ENCODE measurements at regions not wholly inside any gene's neighbourhood (a gene's known extent, or its start where the extent isn't known, plus 50 kb on each side); places are given as distances from the start of the nearest gene placed in this dataset.

- Mint-ChIP-seq H3K27ac (ENCODE audit: unreplicated experiment) (no peak overlapping the region), H3K27me3 (ENCODE audit: low read depth) (no peaks in the 10 kb centered on the region), H3K36me3 (ENCODE audit: low read depth) (no peaks in the 10 kb centered on the region), H3K4me1 (ENCODE audit: low read depth) (no peaks in the 10 kb centered on the region), H3K9me3 (ENCODE audit: low read depth) (no peaks in the 10 kb centered on the region), H3K4me3 (ENCODE audit: unreplicated experiment) (no peak overlapping the region)
- no peak for DNase-seq (ENCODE audit: low spot score)
- TF ChIP-seq, protein P1, sequence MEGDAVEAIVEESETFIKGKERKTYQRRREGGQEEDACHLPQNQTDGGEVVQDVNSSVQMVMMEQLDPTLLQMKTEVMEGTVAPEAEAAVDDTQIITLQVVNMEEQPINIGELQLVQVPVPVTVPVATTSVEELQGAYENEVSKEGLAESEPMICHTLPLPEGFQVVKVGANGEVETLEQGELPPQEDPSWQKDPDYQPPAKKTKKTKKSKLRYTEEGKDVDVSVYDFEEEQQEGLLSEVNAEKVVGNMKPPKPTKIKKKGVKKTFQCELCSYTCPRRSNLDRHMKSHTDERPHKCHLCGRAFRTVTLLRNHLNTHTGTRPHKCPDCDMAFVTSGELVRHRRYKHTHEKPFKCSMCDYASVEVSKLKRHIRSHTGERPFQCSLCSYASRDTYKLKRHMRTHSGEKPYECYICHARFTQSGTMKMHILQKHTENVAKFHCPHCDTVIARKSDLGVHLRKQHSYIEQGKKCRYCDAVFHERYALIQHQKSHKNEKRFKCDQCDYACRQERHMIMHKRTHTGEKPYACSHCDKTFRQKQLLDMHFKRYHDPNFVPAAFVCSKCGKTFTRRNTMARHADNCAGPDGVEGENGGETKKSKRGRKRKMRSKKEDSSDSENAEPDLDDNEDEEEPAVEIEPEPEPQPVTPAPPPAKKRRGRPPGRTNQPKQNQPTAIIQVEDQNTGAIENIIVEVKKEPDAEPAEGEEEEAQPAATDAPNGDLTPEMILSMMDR (IDR thresholded peaks at IDR 0.05): no peak
Measured at GRCh38 chr13:106657104-106657503, 89.2 kb upstream of the ARGLU1 start.

- TF ChIP-seq, protein P1 (IDR thresholded peaks at IDR 0.05): no peak
- H3K27ac Mint-ChIP-seq (ENCODE audit: unreplicated experiment): no peak overlapping the region
- no peaks in the 10 kb centered on the region for H3K4me1 Mint-ChIP-seq (ENCODE audit: low read depth)
- H3K9me3 Mint-ChIP-seq (ENCODE audit: low read depth): no peaks in the 10 kb centered on the region
- H3K4me3 Mint-ChIP-seq (ENCODE audit: unreplicated experiment): no peak overlapping the region
- H3K27me3 Mint-ChIP-seq (ENCODE audit: low read depth): no peaks in the 10 kb centered on the region
- DNase-seq (ENCODE audit: low spot score): no peak
- H3K36me3 Mint-ChIP-seq (ENCODE audit: low read depth): no peaks in the 10 kb centered on the region
Measured at GRCh38 chr13:106656186-106656585, 88.2 kb upstream of the ARGLU1 start.

DNA sequence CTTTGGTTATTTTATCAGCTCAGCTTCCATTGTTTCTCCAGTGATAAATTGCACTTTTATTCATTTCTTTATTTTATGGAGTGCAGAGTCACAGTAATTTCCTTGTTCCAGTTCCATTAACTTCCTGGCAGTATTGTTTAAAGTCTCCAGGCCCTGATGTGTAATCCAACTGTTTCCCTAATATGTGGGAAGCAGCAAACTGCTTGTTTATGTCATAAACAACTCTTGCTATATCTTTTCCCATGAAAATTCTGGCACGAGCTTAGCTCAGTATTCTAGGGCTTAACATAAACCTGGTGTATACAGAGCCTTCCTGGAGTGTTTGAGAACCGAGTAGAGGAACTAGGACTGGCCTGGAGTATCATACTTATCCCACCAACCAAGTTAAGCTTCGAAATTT, 83.5 kb upstream of the ARGLU1 start:
- H3K9me3 Mint-ChIP-seq (ENCODE audit: low read depth): no peaks in the 10 kb centered on the region

DNA sequence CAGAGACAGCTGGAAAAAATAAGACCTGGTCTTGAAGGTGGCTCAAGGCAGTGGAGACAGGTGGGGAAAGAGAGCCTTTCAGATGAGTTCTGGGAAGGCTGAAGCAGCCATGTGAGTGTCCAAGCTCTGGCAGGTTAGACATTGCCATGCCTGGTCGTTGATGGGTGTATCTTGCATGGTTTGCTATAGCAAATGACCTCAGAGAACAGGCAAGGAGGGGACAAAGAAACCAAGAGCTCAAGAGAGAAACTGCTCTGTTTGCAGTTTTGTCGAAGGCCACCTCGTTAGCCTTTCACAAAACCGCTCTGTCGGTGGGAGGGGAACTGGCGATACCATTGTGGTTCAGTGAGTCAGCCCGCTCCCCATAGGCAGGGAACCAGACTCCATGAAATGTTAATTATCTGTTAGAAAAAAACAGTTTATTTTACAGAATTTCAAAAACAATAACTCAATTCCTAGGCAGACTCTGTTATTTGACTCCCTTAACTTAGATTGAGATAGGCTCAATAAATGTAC, 82.8 kb upstream of the ARGLU1 start:
- peaks cover under 1% of the 10 kb centered on the region for H3K36me3 Mint-ChIP-seq (ENCODE audit: low read depth)
- TF ChIP-seq, protein P1 (IDR thresholded peaks at IDR 0.05): no peak
- H3K9me3 Mint-ChIP-seq (ENCODE audit: low read depth): no peaks in the 10 kb centered on the region
- H3K27ac Mint-ChIP-seq (ENCODE audit: unreplicated experiment): no peak overlapping the region
- peaks cover 4% of the 10 kb centered on the region for H3K27me3 Mint-ChIP-seq (ENCODE audit: low read depth)
- H3K4me3 Mint-ChIP-seq (ENCODE audit: unreplicated experiment): no peak overlapping the region
- no peaks in the 10 kb centered on the region for H3K4me1 Mint-ChIP-seq (ENCODE audit: low read depth)
- no peak for DNase-seq (ENCODE audit: low spot score)

More for the DNA sequence above, 83.5 kb upstream of the ARGLU1 start:
- peaks cover under 1% of the 10 kb centered on the region for H3K27me3 Mint-ChIP-seq (ENCODE audit: low read depth)
- no peak for DNase-seq (ENCODE audit: low spot score)
- TF ChIP-seq, protein P1 (IDR thresholded peaks at IDR 0.05): no peak
- H3K4me3 Mint-ChIP-seq (ENCODE audit: unreplicated experiment): no peak overlapping the region
- no peak overlapping the region for H3K27ac Mint-ChIP-seq (ENCODE audit: unreplicated experiment)
- no peaks in the 10 kb centered on the region for H3K4me1 Mint-ChIP-seq (ENCODE audit: low read depth)
- no peaks in the 10 kb centered on the region for H3K36me3 Mint-ChIP-seq (ENCODE audit: low read depth)

DNA sequence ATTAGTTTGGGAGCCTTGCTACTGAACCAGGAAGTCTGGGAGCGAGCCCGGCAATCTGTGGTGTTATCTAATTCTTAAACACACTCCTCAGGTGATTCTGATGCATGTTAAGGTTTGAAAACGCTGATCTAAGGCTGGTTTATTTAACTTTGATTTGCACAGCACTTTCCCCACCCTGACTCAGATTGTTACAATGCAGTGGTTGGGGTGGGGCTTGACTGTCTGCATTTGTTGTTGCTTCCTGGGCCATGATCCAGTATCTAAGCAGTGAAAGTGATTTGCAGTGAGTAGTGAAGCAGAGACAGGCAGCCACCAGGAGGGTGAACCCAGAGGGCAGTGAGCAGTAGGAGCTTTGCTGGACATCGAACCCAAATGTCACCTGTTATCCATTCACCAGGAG, 81.6 kb upstream of the ARGLU1 start:
- Mint-ChIP-seq H3K4me1 (ENCODE audit: low read depth) (no peaks in the 10 kb centered on the region), H3K36me3 (ENCODE audit: low read depth) (peaks cover 2% of the 10 kb centered on the region), H3K9me3 (ENCODE audit: low read depth) (no peaks in the 10 kb centered on the region), H3K4me3 (ENCODE audit: unreplicated experiment) (no peak overlapping the region), H3K27me3 (ENCODE audit: low read depth) (peaks cover 6% of the 10 kb centered on the region), H3K27ac (ENCODE audit: unreplicated experiment) (no peak overlapping the region)
- DNase-seq (ENCODE audit: low spot score): no peak
- TF ChIP-seq, protein P1 (IDR thresholded peaks at IDR 0.05): no peak

All from chondrocyte (in vitro differentiated cells).